HepG2 (cell line): ENCODE measurements at regions not wholly inside any gene's neighbourhood (a gene's known extent, or its start where the extent isn't known, plus 50 kb on each side); places are given as distances from the start of the nearest gene placed in this dataset.

Source experiments
- ARID4A ChIP-seq: sonication (generic); formaldehyde crosslinking; IDR thresholded peaks from 2 replicates; pipeline ENCODE4 v1.5.0; 2020; ENCODE audit warnings: mild to moderate bottlenecking, missing genetic modification reagents, borderline replicate concordance
- ATF2 ChIP-seq: sonication (generic); formaldehyde crosslinking; IDR thresholded peaks from 2 replicates; pipeline ENCODE4 v1.4.0; 2020; ENCODE audit warnings: missing genetic modification reagents
- CHCHD3 ChIP-seq: sonication (generic); formaldehyde crosslinking; IDR thresholded peaks from 2 replicates; pipeline ENCODE4 v1.8.0; 2022; ENCODE audit warnings: mild to moderate bottlenecking, missing genetic modification reagents, moderate library complexity
- JDP2 ChIP-seq: sonication (generic); formaldehyde crosslinking; IDR thresholded peaks from 2 replicates; pipeline ENCODE4 v1.8.1; 2022; ENCODE audit warnings: missing genetic modification reagents, borderline replicate concordance
- KAT8 ChIP-seq: IDR thresholded peaks from 2 replicates; pipeline ENCODE4 v1.6.1; 2016; ENCODE audit warnings: missing genetic modification reagents, missing compliant biosample characterization
- MATR3 ChIP-seq: sonication (generic); formaldehyde crosslinking; IDR thresholded peaks from 2 replicates; pipeline ENCODE4 v1.4.0; 2020; ENCODE audit warnings: missing genetic modification reagents
- NCOA5 ChIP-seq: sonication (generic); formaldehyde crosslinking; IDR thresholded peaks from 2 replicates; pipeline ENCODE4 v1.4.0; 2020; ENCODE audit warnings: missing genetic modification reagents
- RCOR2 ChIP-seq: IDR thresholded peaks from 2 replicates; pipeline ENCODE4 v1.6.1; 2016; ENCODE audit warnings: missing biosample characterization, missing genetic modification reagents
- SP4 ChIP-seq: sonication (generic); formaldehyde crosslinking; IDR thresholded peaks from 2 replicates; pipeline ENCODE4 v1.8.1; 2023; ENCODE audit warnings: mild to moderate bottlenecking, missing genetic modification reagents
- TBX2 ChIP-seq: sonication (generic); formaldehyde crosslinking; IDR thresholded peaks from 2 replicates; pipeline ENCODE4 v1.5.0; 2020; ENCODE audit warnings: missing genetic modification reagents, mild to moderate bottlenecking, borderline replicate concordance
- ZNF235 ChIP-seq: sonication (generic); formaldehyde crosslinking; IDR thresholded peaks from 2 replicates; pipeline ENCODE4 v1.8.1; 2023; ENCODE audit warnings: mild to moderate bottlenecking, missing genetic modification reagents, borderline replicate concordance
- ZNF530 ChIP-seq: sonication (generic); formaldehyde crosslinking; IDR thresholded peaks from 2 replicates; pipeline ENCODE4 v1.5.0; 2020; ENCODE audit warnings: low read depth, mild to moderate bottlenecking, missing genetic modification reagents
- ZNF552 ChIP-seq: sonication (generic); formaldehyde crosslinking; IDR thresholded peaks from 2 replicates; pipeline ENCODE4 v1.9.0; 2022; ENCODE audit warnings: missing genetic modification reagents, mild to moderate bottlenecking, borderline replicate concordance
- ZNF614 ChIP-seq: IDR thresholded peaks from 2 replicates; pipeline ENCODE4 v1.6.1; 2018; ENCODE audit warnings: missing biosample characterization, missing genetic modification reagents, inconsistent platforms, borderline replicate concordance
- ZNF704 ChIP-seq: sonication (generic); formaldehyde crosslinking; IDR thresholded peaks from 2 replicates; pipeline ENCODE4 v1.8.1; 2023; ENCODE audit warnings: mild to moderate bottlenecking, inconsistent platforms, moderate library complexity, missing genetic modification reagents, borderline replicate concordance
- ZNF720 ChIP-seq: sonication (generic); formaldehyde crosslinking; IDR thresholded peaks from 2 replicates; pipeline ENCODE4 v1.4.0; 2020; ENCODE audit warnings: missing genetic modification reagents
- ZNF724P ChIP-seq: sonication (generic); formaldehyde crosslinking; IDR thresholded peaks from 2 replicates; pipeline ENCODE4 v1.8.0; 2022; ENCODE audit warnings: missing genetic modification reagents, borderline replicate concordance
- ZNF773 ChIP-seq: sonication (generic); formaldehyde crosslinking; IDR thresholded peaks from 2 replicates; pipeline ENCODE4 v1.4.0; 2020; ENCODE audit warnings: missing genetic modification reagents, borderline replicate concordance
- TF ChIP-seq, protein P1 (sequence below): sonication (generic); formaldehyde crosslinking; IDR thresholded peaks from 2 replicates; pipeline ENCODE4 v1.5.0; 2020; ENCODE audit warnings: missing genetic modification reagents
- TF ChIP-seq, protein P2 (sequence below): sonication (generic); formaldehyde crosslinking; IDR thresholded peaks from 2 replicates; pipeline ENCODE4 v1.5.1; 2020; ENCODE audit warnings: missing genetic modification reagents, mild to moderate bottlenecking, borderline replicate concordance

DNA sequence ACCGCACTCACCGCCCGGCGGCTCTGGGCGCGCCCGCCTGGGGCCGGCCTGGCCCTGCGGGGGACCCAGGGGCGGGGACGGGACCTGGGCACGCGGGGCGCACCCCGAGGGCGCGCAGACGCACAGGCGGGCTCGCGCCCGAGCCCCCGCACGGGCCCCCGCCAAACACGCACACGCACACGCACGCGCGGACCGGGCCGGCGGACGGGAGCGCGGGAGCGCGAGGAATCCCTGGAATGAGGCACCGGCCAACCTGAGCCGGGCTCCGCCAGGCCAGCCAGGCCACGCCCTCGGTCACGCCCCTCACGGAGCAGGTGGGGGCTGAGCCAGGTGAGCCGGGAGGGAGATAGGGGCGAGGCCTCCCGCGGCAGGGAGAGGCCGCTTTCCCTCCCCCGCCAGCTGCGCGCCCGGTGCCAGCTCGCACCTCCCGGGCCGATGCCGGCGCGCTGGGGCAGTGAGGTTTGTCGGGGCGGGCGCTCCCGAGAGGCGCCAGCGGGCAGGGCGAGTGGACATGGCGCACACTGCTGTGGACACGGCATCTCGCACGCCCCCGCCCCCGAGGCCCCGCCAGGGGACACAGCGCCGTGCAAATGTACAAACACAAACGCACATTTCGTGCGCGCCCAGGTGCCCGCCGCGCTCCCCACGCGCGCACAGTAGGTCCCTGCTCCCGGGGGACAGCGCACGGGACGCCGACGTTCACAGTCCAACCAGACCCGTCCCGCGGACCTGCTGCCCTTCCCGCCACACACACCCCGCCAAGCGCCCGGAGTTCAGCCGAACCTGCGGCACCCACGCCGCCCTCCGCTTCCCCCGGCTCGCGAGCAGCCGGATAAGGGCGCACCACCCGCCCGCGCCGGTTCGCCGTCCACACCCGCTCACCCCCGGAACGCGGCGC lies 75.9 kb upstream of the VGLL4 start (continued):
- TF ChIP-seq ARID4A (CRISPR knock-in tag) (peak; percentile 41; the same call in 1 of the 2 replicates), JDP2 (CRISPR knock-in tag) (no peak), ZNF235 (CRISPR knock-in tag) (peak; percentile 80), ZNF614 (CRISPR knock-in tag) (no peak), ATF2 (0 out of 2 replicates have a peak, but pooled peaks have one; percentile 16), CHCHD3 (no peak), RCOR2 (no peak), ZNF704 (CRISPR knock-in tag) (0 out of 2 replicates have a peak, but pooled peaks have one; percentile 4), TBX2 (CRISPR knock-in tag) (peak; percentile 23; the same call in 1 of the 2 replicates), SP4 (peak; percentile 84), MATR3 (CRISPR knock-in tag) (no peak), ZNF720 (no peak), ZNF552 (CRISPR knock-in tag) (no peak), ZNF724P (CRISPR knock-in tag) (no peak; the same call in 1 of the 2 replicates), ZNF773 (CRISPR knock-in tag) (no peak; the same call in 1 of the 2 replicates), ZNF530 (no peak), KAT8 (CRISPR knock-in tag) (no peak), NCOA5 (CRISPR knock-in tag) (no peak)
- TF ChIP-seq, protein P1, sequence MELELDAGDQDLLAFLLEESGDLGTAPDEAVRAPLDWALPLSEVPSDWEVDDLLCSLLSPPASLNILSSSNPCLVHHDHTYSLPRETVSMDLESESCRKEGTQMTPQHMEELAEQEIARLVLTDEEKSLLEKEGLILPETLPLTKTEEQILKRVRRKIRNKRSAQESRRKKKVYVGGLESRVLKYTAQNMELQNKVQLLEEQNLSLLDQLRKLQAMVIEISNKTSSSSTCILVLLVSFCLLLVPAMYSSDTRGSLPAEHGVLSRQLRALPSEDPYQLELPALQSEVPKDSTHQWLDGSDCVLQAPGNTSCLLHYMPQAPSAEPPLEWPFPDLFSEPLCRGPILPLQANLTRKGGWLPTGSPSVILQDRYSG (CRISPR knock-in tag): no peak
- TF ChIP-seq, protein P2, sequence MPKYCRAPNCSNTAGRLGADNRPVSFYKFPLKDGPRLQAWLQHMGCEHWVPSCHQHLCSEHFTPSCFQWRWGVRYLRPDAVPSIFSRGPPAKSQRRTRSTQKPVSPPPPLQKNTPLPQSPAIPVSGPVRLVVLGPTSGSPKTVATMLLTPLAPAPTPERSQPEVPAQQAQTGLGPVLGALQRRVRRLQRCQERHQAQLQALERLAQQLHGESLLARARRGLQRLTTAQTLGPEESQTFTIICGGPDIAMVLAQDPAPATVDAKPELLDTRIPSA: no peak
